Liver (tissue), 8 donors: ENCODE measurements at regions not wholly inside any gene's neighbourhood (a gene's known extent, or its start where the extent isn't known, plus 50 kb on each side); places are given as distances from the start of the nearest gene placed in this dataset.

Experiments used
- DNase-seq: peaks from one replicate; pipeline ENCODE4 v3.0.0-alpha.2; 2017; ENCODE audit warnings: low spot score
- H3K27ac ChIP-seq, 2 donors: one replicate each; pipeline ENCODE4 v1.7.0; 2013; ENCODE audit warnings: inconsistent platforms in 2 of 2, low read length in 2 of 2, control low read depth in 1 of 2, low read depth in 1 of 2, mild to moderate bottlenecking in 1 of 2
- H3K27me3 ChIP-seq, 4 donors: one replicate each; pipeline versions ENCODE4 v1.6.1 to v1.7.0; 2013; ENCODE audit warnings: low read length in 3 of 4, inconsistent platforms in 1 of 4, mild to moderate bottlenecking in 1 of 4, moderate library complexity in 1 of 4; ENCODE audit not compliant: control insufficient read depth in 4 of 4, insufficient read depth in 4 of 4
- H3K36me3 ChIP-seq, 4 donors: one replicate each; pipeline versions ENCODE4 v1.6.1 to v1.7.0; 2013; ENCODE audit warnings: low read length in 3 of 4, mild to moderate bottlenecking in 3 of 4, low read depth in 1 of 4, moderate library complexity in 1 of 4; ENCODE audit not compliant: control insufficient read depth in 4 of 4, insufficient read depth in 3 of 4
- H3K4me1 ChIP-seq, 4 donors: one replicate each; pipeline versions ENCODE4 v1.6.1 to v1.7.0; 2013; ENCODE audit warnings: low read length in 3 of 4, mild to moderate bottlenecking in 3 of 4, moderate library complexity in 1 of 4; ENCODE audit not compliant: control insufficient read depth in 4 of 4, insufficient read depth in 4 of 4
- H3K4me3 ChIP-seq, 3 donors: one replicate each; pipeline versions ENCODE4 v1.6.1 to v1.7.0; 2013; ENCODE audit warnings: low read length in 3 of 3, control low read depth in 1 of 3, low read depth in 1 of 3, mild to moderate bottlenecking in 1 of 3
- H3K9ac ChIP-seq, 2 donors: one replicate each; pipeline ENCODE4 v1.7.0; 2013; ENCODE audit warnings: low read length in 2 of 2, mild to moderate bottlenecking in 2 of 2, moderate library complexity in 2 of 2, control low read depth in 1 of 2, low read depth in 1 of 2
- H3K9me3 ChIP-seq, 4 donors: one replicate each; pipeline versions ENCODE4 v1.6.1 to v1.7.0; 2013; ENCODE audit warnings: low read length in 3 of 4; ENCODE audit not compliant: control insufficient read depth in 4 of 4
- ATF3 ChIP-seq: IDR thresholded peaks from 2 replicates; pipeline ENCODE4 v1.6.1; 2016; ENCODE audit warnings: antibody characterized with exemption
- CTCF ChIP-seq: fragments of 150-350 bp; IDR thresholded peaks from 2 replicates; pipeline ENCODE4 v1.5.1; 2017; ENCODE audit warnings: improper control_type of control experiment, low read depth, low read length; ENCODE audit not compliant: missing input control
- EGR1 ChIP-seq, 2 donors: IDR thresholded peaks; 2 replicates each; pipeline ENCODE4 v1.6.1; 2016 to 2018; ENCODE audit warnings: antibody characterized with exemption in 2 of 2, low read depth in 2 of 2
- FOXA1 ChIP-seq: IDR thresholded peaks from 2 replicates; pipeline ENCODE4 v1.6.1; 2016; ENCODE audit warnings: antibody characterized with exemption
- FOXA2 ChIP-seq: IDR thresholded peaks from 2 replicates; pipeline ENCODE4 v1.6.1; 2016; ENCODE audit warnings: antibody characterized with exemption
- GABPA ChIP-seq, 2 donors: IDR thresholded peaks in 1 of 2; conservative IDR thresholded peaks in 1 of 2; 2 replicates each; pipeline ENCODE4 v1.6.1; 2016; ENCODE audit warnings: antibody characterized with exemption in 2 of 2, mild to moderate bottlenecking in 1 of 2, moderate library complexity in 1 of 2
- HNF4A ChIP-seq, 2 donors: conservative IDR thresholded peaks; 2 replicates each; pipeline ENCODE4 v1.6.1; 2016; ENCODE audit warnings: antibody characterized with exemption in 2 of 2, mild to moderate bottlenecking in 2 of 2
- HNF4G ChIP-seq: IDR thresholded peaks from 2 replicates; pipeline ENCODE4 v1.6.1; 2016; ENCODE audit warnings: antibody characterized with exemption
- JUND ChIP-seq, 2 donors: IDR thresholded peaks; 2 replicates each; pipeline ENCODE4 v1.6.1; 2016; ENCODE audit warnings: antibody characterized with exemption in 2 of 2
- MAX ChIP-seq: IDR thresholded peaks from 2 replicates; pipeline ENCODE4 v1.6.1; 2016; ENCODE audit warnings: antibody characterized with exemption
- NR2F2 ChIP-seq: IDR thresholded peaks from 2 replicates; pipeline ENCODE4 v1.6.1; 2016; ENCODE audit warnings: antibody characterized with exemption
- RAD21 ChIP-seq, 2 donors: IDR thresholded peaks; 2 replicates each; pipeline ENCODE4 v1.6.1; 2016; ENCODE audit warnings: antibody characterized with exemption in 2 of 2, mild to moderate bottlenecking in 2 of 2
- REST ChIP-seq: IDR thresholded peaks from 2 replicates; pipeline ENCODE4 v1.6.1; 2016; ENCODE audit warnings: antibody characterized with exemption, mild to moderate bottlenecking
- RXRA ChIP-seq, 2 donors: IDR thresholded peaks; 2 replicates each; pipeline ENCODE4 v1.6.1; 2017 to 2018; ENCODE audit warnings: antibody characterized with exemption in 2 of 2, mild to moderate bottlenecking in 1 of 2
- SP1 ChIP-seq: IDR thresholded peaks from 2 replicates; pipeline ENCODE4 v1.6.1; 2018; ENCODE audit warnings: antibody characterized with exemption, mild to moderate bottlenecking
- TAF1 ChIP-seq: conservative IDR thresholded peaks from 2 replicates; pipeline ENCODE4 v1.6.1; 2016; ENCODE audit warnings: antibody characterized with exemption, mild to moderate bottlenecking
- YY1 ChIP-seq: IDR thresholded peaks from 2 replicates; pipeline ENCODE4 v1.6.1; 2016; ENCODE audit warnings: antibody characterized with exemption, mild to moderate bottlenecking
- ZBTB33 ChIP-seq: IDR thresholded peaks from 2 replicates; pipeline ENCODE4 v1.6.1; 2016; ENCODE audit warnings: antibody characterized with exemption
- WGBS: extraction: QIAGEN DNeasy Blood & Tissue Kit; methylation state at CpG from one replicate; pipeline ENCODE4 v1.1.7; 2013; 5-methylcytosine and 5-hydroxymethylcytosine counted together
- donor health status: healthy.
- donor health status: healthy.
- donor health status: healthy.
- donor health status: healthy.
- donor health status: healthy.

- no peak for TF ChIP-seq REST
- no peak for TF ChIP-seq NR2F2
- TF ChIP-seq FOXA2 = no peak
Measured at GRCh38 chr17:73722165-73722564, 77.9 kb upstream of the SDK2 start (continued).

GRCh38 chr17:73723317-73723716, 79.1 kb upstream of the SDK2 start:
- no peaks in the 10 kb centered on the region for H3K36me3 ChIP-seq
- TF ChIP-seq YY1 = no peak
- TF ChIP-seq CTCF = no peak
- H3K4me1 ChIP-seq = peaks cover 0 to 12% (median 9%) of the 10 kb centered on the region in 4 donors
- no peak overlapping the region for H3K9ac ChIP-seq
- DNase-seq = no peak
- no peaks in the 10 kb centered on the region for H3K9me3 ChIP-seq
- H3K27me3 ChIP-seq = peaks cover 0 to 3% (median 0%) of the 10 kb centered on the region in 4 donors
- H3K4me3 ChIP-seq = no peak overlapping the region
- H3K27ac ChIP-seq = no peak overlapping the region
- 76% methylated on average over 4 of the region's 4 CpGs for WGBS

- no peak for DNase-seq
- H3K36me3 ChIP-seq = no peaks in the 10 kb centered on the region
- 93% methylated on average over 5 of the region's 5 CpGs for WGBS
- H3K9ac ChIP-seq = no peak overlapping the region
- no peak overlapping the region for H3K27ac ChIP-seq
- H3K4me1 ChIP-seq = peaks cover 0 to 2% (median 0%) of the 10 kb centered on the region in 4 donors
- H3K9me3 ChIP-seq = no peaks in the 10 kb centered on the region
- TF ChIP-seq FOXA1 (no peak), CTCF (no peak), EGR1 (IDR thresholded peaks at IDR 0.05; ENCODE audit: low read depth in 2 of 2) (no peak), ATF3 (no peak), TAF1 (no peak), ZBTB33 (no peak), MAX (no peak), REST (no peak), JUND (IDR thresholded peaks at IDR 0.05) (no peak), RXRA (IDR thresholded peaks at IDR 0.05) (no peak), HNF4A (conservative IDR thresholded peaks at IDR 0.05) (no peak), FOXA2 (no peak), HNF4G (no peak), SP1 (no peak), RAD21 (IDR thresholded peaks at IDR 0.05) (no peak), GABPA (IDR thresholded peaks at IDR 0.05 in 1 of 2, conservative IDR thresholded peaks at IDR 0.05 in 1 of 2) (no peak)
- H3K4me3 ChIP-seq = no peak overlapping the region
- H3K27me3 ChIP-seq = peaks cover 0 to 3% (median 0%) of the 10 kb centered on the region in 4 donors
Measured at GRCh38 chr17:73724341-73724740, 80.1 kb upstream of the SDK2 start.
